CD14-positive monocyte (primary cell): ENCODE measurements at regions not wholly inside any gene's neighbourhood (a gene's known extent, or its start where the extent isn't known, plus 50 kb on each side); places are given as distances from the start of the nearest gene placed in this dataset.

Source experiments
- DNase-seq, 3 donors: peaks; one replicate each; pipeline ENCODE4 v3.0.0-alpha.2; 2011 to 2022
- H2AFZ ChIP-seq: 2 replicates; pipeline ENCODE4 v1.6.0; 2012; ENCODE audit warnings: mild to moderate bottlenecking, low read depth, low read length, inconsistent platforms; ENCODE audit not compliant: insufficient read depth, poor library complexity, severe bottlenecking
- H3K27ac ChIP-seq, 2 donors: 1 replicate in 1 of 2; 2 replicates in 1 of 2; pipeline ENCODE4 v1.5.1; 2012 to 2013; ENCODE audit warnings: low read length in 2 of 2, control low read depth in 1 of 2, inconsistent platforms in 1 of 2, low read depth in 1 of 2, mild to moderate bottlenecking in 1 of 2
- H3K27me3 ChIP-seq, 2 donors: one replicate each; pipeline versions ENCODE4 v1.6.0 to v1.6.1; 2011 to 2013; ENCODE audit warnings: low read length in 2 of 2; ENCODE audit not compliant: control insufficient read depth in 2 of 2, insufficient read depth in 2 of 2
- H3K36me3 ChIP-seq, 2 donors: replicated peaks in 1 of 2; 1 replicate in 1 of 2; 2 replicates in 1 of 2; pipeline versions ENCODE4 v1.5.1 to v1.6.1; 2012 to 2013; ENCODE audit warnings: low read length in 2 of 2, control low read depth in 1 of 2, inconsistent platforms in 1 of 2, mild to moderate bottlenecking in 1 of 2; ENCODE audit not compliant: insufficient read depth in 2 of 2, control insufficient read depth in 1 of 2
- H3K4me1 ChIP-seq, 2 donors: 1 replicate in 1 of 2; 2 replicates in 1 of 2; pipeline versions ENCODE4 v1.5.1 to v1.6.1; 2012 to 2013; ENCODE audit warnings: low read length in 2 of 2, control low read depth in 1 of 2, inconsistent platforms in 1 of 2, mild to moderate bottlenecking in 1 of 2, moderate library complexity in 1 of 2; ENCODE audit not compliant: insufficient read depth in 2 of 2, control insufficient read depth in 1 of 2
- H3K4me2 ChIP-seq: replicated peaks from 2 replicates; pipeline ENCODE3; 2012; ENCODE audit warnings: low read length, moderate library complexity, mild to moderate bottlenecking; ENCODE audit not compliant: poor library complexity, severe bottlenecking; ENCODE audit errors: extremely low read depth
- H3K4me3 ChIP-seq, 3 experiments: fragments of 200-600 bp in 1 of 3; sonication (generic) in 1 of 3; replicated peaks in 1 of 3; 1 replicate in 2 of 3; 2 replicates in 1 of 3; pipeline ENCODE4 v1.5.1; 2011 to 2013; ENCODE audit warnings: low read length in 3 of 3, mild to moderate bottlenecking in 3 of 3, control low read depth in 2 of 3, low read depth in 2 of 3, inconsistent platforms in 1 of 3, moderate library complexity in 1 of 3
- H3K79me2 ChIP-seq: 2 replicates; pipeline ENCODE4 v1.6.0; 2012; ENCODE audit warnings: mild to moderate bottlenecking, control low read depth, inconsistent platforms, low read length, moderate library complexity; ENCODE audit not compliant: insufficient read depth
- H3K9ac ChIP-seq: 2 replicates; pipeline ENCODE4 v1.6.0; 2017; ENCODE audit warnings: low read length, mild to moderate bottlenecking; ENCODE audit not compliant: insufficient read depth, poor library complexity, severe bottlenecking
- H3K9me3 ChIP-seq, 2 donors: replicated peaks in 1 of 2; 1 replicate in 1 of 2; 2 replicates in 1 of 2; pipeline versions ENCODE4 v1.5.1 to v1.6.1; 2012 to 2013; ENCODE audit warnings: low read length in 2 of 2, control low read depth in 1 of 2; ENCODE audit not compliant: control insufficient read depth in 1 of 2, insufficient read depth in 1 of 2
- H4K20me1 ChIP-seq: 2 replicates; pipeline ENCODE4 v1.6.0; 2012; ENCODE audit warnings: mild to moderate bottlenecking, low read length, control low read depth, moderate library complexity; ENCODE audit not compliant: insufficient read depth
- H3K27ac Mint-ChIP-seq, 7 donors: one replicate each; pipeline ENCODE4 v1.8.0; 2020; ENCODE audit warnings: mild to moderate bottlenecking in 7 of 7, mixed read lengths in 7 of 7, moderate library complexity in 6 of 7, inconsistent platforms in 2 of 7
- H3K27me3 Mint-ChIP-seq, 3 donors: one replicate each; pipeline ENCODE4 v1.8.0; 2021 to 2022; ENCODE audit warnings: low read depth in 3 of 3, mild to moderate bottlenecking in 3 of 3, mixed read lengths in 3 of 3, moderate library complexity in 3 of 3, inconsistent platforms in 1 of 3
- H3K36me3 Mint-ChIP-seq, 2 donors: one replicate each; pipeline ENCODE4 v1.8.0; 2020; ENCODE audit warnings: mixed read lengths in 2 of 2, inconsistent platforms in 1 of 2, mild to moderate bottlenecking in 1 of 2
- H3K4me1 Mint-ChIP-seq: one replicate; pipeline ENCODE4 v1.8.0; 2020; ENCODE audit warnings: mild to moderate bottlenecking, mixed read lengths
- H3K4me3 Mint-ChIP-seq, 2 donors: one replicate each; pipeline ENCODE4 v1.8.0; 2020; ENCODE audit warnings: mild to moderate bottlenecking in 2 of 2, mixed read lengths in 2 of 2, moderate library complexity in 1 of 2
- H3K9me3 Mint-ChIP-seq, 7 donors: one replicate each; pipeline ENCODE4 v1.8.0; 2020 to 2022; ENCODE audit warnings: mixed read lengths in 7 of 7, mild to moderate bottlenecking in 6 of 7, moderate library complexity in 6 of 7, inconsistent platforms in 2 of 7
- CTCF ChIP-seq: fragments of 200-600 bp; IDR thresholded peaks from one replicate; pipeline ENCODE4 v1.8.0; 2022; ENCODE audit warnings: antibody characterized with exemption, mild to moderate bottlenecking
- WGBS: methylation state at CpG from one replicate; pipeline ENCODE4 v1.1.5; 2013; ENCODE audit warnings: missing lambda C conversion rate; ENCODE audit not compliant: insufficient coverage; 5-methylcytosine and 5-hydroxymethylcytosine counted together
- intact Hi-C, 2 donors: fragments of 100-400 bp; cut with micrococcal nuclease; formaldehyde crosslinking; loops; one replicate each; pipeline versions ENCODE4 v1.15.0 to v1.15.1; 2023

GRCh38 chr7:135858379-135858778 lies 109.8 kb upstream of the FAM180A start:
- peaks cover 2 to 32% (median 11%) of the 10 kb centered on the region in 7 donors for H3K9me3 Mint-ChIP-seq
- Histone ChIP-seq H3K4me2 (no peak overlapping the region), H3K27me3 (no peaks in the 10 kb centered on the region), H3K36me3 (no peaks in the 10 kb centered on the region), H4K20me1 (no peaks in the 10 kb centered on the region), H3K9ac (no peak overlapping the region), H3K4me3 (no peak overlapping the region), H3K4me1 (no peaks in the 10 kb centered on the region), H3K79me2 (no peaks in the 10 kb centered on the region), H3K27ac (no peak overlapping the region), H2AFZ (no peak overlapping the region), H3K9me3 (peaks cover 0 to 35% of the 10 kb centered on the region in 2 donors)
- H3K27me3 Mint-ChIP-seq, result peaks cover 0 to 6% (median 2%) of the 10 kb centered on the region in 3 donors
- intact Hi-C loops, result no loop called here
- H3K36me3 Mint-ChIP-seq, result no peaks in the 10 kb centered on the region
- WGBS, result 92% methylated on average over 4 of the region's 4 CpGs
- no peak overlapping the region for H3K27ac Mint-ChIP-seq
- no peak for DNase-seq
- no peak for TF ChIP-seq CTCF
- H3K4me3 Mint-ChIP-seq, result no peak overlapping the region
- no peaks in the 10 kb centered on the region for H3K4me1 Mint-ChIP-seq

- no peak overlapping the region for H3K27ac Mint-ChIP-seq
Measured at GRCh38 chr7:135857519-135858274, 109.1 kb upstream of the FAM180A start.

More at GRCh38 chr7:135857519-135858274, 109.1 kb upstream of the FAM180A start:
- no peak overlapping the region for H3K9ac ChIP-seq
- H3K36me3 ChIP-seq, result no peaks in the 10 kb centered on the region
- Mint-ChIP-seq H3K4me1 (no peaks in the 10 kb centered on the region), H3K36me3 (no peaks in the 10 kb centered on the region), H3K27me3 (peaks cover 0 to 4% (median 2%) of the 10 kb centered on the region in 3 donors), H3K4me3 (no peak overlapping the region), H3K9me3 (peaks cover 2 to 32% (median 11%) of the 10 kb centered on the region in 7 donors)
- H3K79me2 ChIP-seq, result no peaks in the 10 kb centered on the region
- no peaks in the 10 kb centered on the region for H3K4me1 ChIP-seq
- DNase-seq, result no peak
- intact Hi-C loops, result no loop called here
- no peak overlapping the region for H3K27ac ChIP-seq
- H3K27me3 ChIP-seq, result no peaks in the 10 kb centered on the region
- H2AFZ ChIP-seq, result no peak overlapping the region
- H3K9me3 ChIP-seq, result peaks cover 0 to 35% of the 10 kb centered on the region in 2 donors
- H3K4me3 ChIP-seq, result no peak overlapping the region
- no peak for TF ChIP-seq CTCF
- H3K4me2 ChIP-seq, result no peak overlapping the region
- WGBS, result 88% methylated on average over 1 of the region's 3 CpGs
- no peaks in the 10 kb centered on the region for H4K20me1 ChIP-seq
